K562 (cell line): ENCODE measurements at regions not wholly inside any gene's neighbourhood (a gene's known extent, or its start where the extent isn't known, plus 50 kb on each side); places are given as distances from the start of the nearest gene placed in this dataset.
A peak's percentile ranks its signal among the peaks of the same experiment; 100 is the strongest.

Experiments
- ARID1B ChIP-seq: fragments of 450-650 bp; IDR thresholded peaks from 2 replicates; pipeline ENCODE4 v1.6.1; 2016; ENCODE audit warnings: antibody characterized with exemption, mild to moderate bottlenecking, inconsistent platforms
- BDP1 ChIP-seq: IDR thresholded peaks from 3 replicates; pipeline ENCODE4 v1.6.1; 2011; ENCODE audit not compliant: insufficient read length, insufficient read depth
- CREB3L1 ChIP-seq: fragments of 450-650 bp; IDR thresholded peaks from 2 replicates; pipeline ENCODE4 v1.6.1; 2014; ENCODE audit warnings: low read depth, mild to moderate bottlenecking, moderate library complexity, borderline replicate concordance
- CTCF ChIP-seq, 3 experiments: IDR thresholded peaks in 2 of 3; conservative IDR thresholded peaks in 1 of 3; 2 replicates each; pipeline ENCODE4 v1.5.1; 2011 to 2012; ENCODE audit warnings: low read length in 3 of 3, mild to moderate bottlenecking in 3 of 3, control low read depth in 2 of 3, improper control_type of control experiment in 1 of 3, inconsistent platforms in 1 of 3, low read depth in 1 of 3, mixed read lengths in 1 of 3, moderate library complexity in 1 of 3; ENCODE audit not compliant: insufficient read depth in 2 of 3
- E2F4 ChIP-seq: sonication (generic); formaldehyde crosslinking; IDR thresholded peaks from 2 replicates; pipeline ENCODE4 v1.8.0; 2022; ENCODE audit warnings: mild to moderate bottlenecking, low read depth, missing genetic modification reagents
- EGR1 ChIP-seq: fragments of 450-650 bp; conservative IDR thresholded peaks from 2 replicates; pipeline ENCODE4 v1.6.1; 2017; ENCODE audit warnings: mild to moderate bottlenecking
- EP400 ChIP-seq: fragments of 450-650 bp; IDR thresholded peaks from 2 replicates; pipeline ENCODE4 v1.6.1; 2017; ENCODE audit warnings: antibody characterized with exemption, mild to moderate bottlenecking, moderate library complexity
- HNRNPUL1 ChIP-seq: fragments of 200-400 bp; formaldehyde crosslinking; IDR thresholded peaks from 2 replicates; pipeline ENCODE4 v1.6.1; 2017; ENCODE audit warnings: low read length
- LEF1 ChIP-seq: fragments of 450-650 bp; IDR thresholded peaks from 2 replicates; pipeline ENCODE4 v1.6.1; 2016; ENCODE audit warnings: mild to moderate bottlenecking
- MAFK ChIP-seq: IDR thresholded peaks from 2 replicates; pipeline ENCODE4 v1.6.1; 2011; ENCODE audit warnings: low read length, improper control_type of control experiment
- MECOM ChIP-seq: fragments of 250-450 bp; sonication (Bioruptor Pico); IDR thresholded peaks from 2 replicates; pipeline ENCODE4 v1.8.0; 2022; ENCODE audit warnings: inconsistent platforms
- POLR3G ChIP-seq: IDR thresholded peaks from 2 replicates; pipeline ENCODE4 v1.6.1; 2011; ENCODE audit not compliant: insufficient read length, insufficient replicate concordance; ENCODE audit errors: extremely low read depth
- RAD21 ChIP-seq, 2 experiments: fragments of 250-450 bp in 1 of 2; fragments of 450-650 bp in 1 of 2; sonication (Bioruptor Pico) in 1 of 2; formaldehyde crosslinking in 1 of 2; IDR thresholded peaks in 1 of 2; conservative IDR thresholded peaks in 1 of 2; 2 replicates each; pipeline versions ENCODE4 v1.4.0 to v1.8.0; 2020 to 2022; ENCODE audit warnings: mild to moderate bottlenecking in 2 of 2, moderate library complexity in 1 of 2
- RCOR1 ChIP-seq, 2 experiments: IDR thresholded peaks; 2 replicates each; pipeline ENCODE4 v1.6.1; 2012; ENCODE audit warnings: low read depth in 2 of 2, low read length in 2 of 2, borderline replicate concordance in 1 of 2, improper control_type of control experiment in 1 of 2
- SREBF1 ChIP-seq: fragments of 150-350 bp; IDR thresholded peaks from 2 replicates; pipeline ENCODE4 v1.6.1; 2014; ENCODE audit warnings: antibody characterized with exemption, low read depth, low read length, borderline replicate concordance
- ZBTB7A ChIP-seq: IDR thresholded peaks from 2 replicates; pipeline ENCODE4 v1.6.1; 2011; ENCODE audit warnings: low read depth, mild to moderate bottlenecking, low read length, moderate library complexity, borderline replicate concordance; ENCODE audit not compliant: control insufficient read depth
- ZNF282 ChIP-seq: sonication (generic); formaldehyde crosslinking; IDR thresholded peaks from 2 replicates; pipeline ENCODE4 v1.8.1; 2023; ENCODE audit warnings: missing genetic modification reagents

- no peak for TF ChIP-seq CREB3L1
- no peak for TF ChIP-seq RCOR1 (IDR thresholded peaks at IDR 0.05; ENCODE audit: borderline replicate concordance in 1 of 2, low read depth in 2 of 2, low read length in 2 of 2)
- TF ChIP-seq LEF1 = no peak
- TF ChIP-seq MECOM = no peak
- no peak for TF ChIP-seq POLR3G
- TF ChIP-seq MAFK = no peak
- no peak for TF ChIP-seq SREBF1
- peak in 2 of 3 experiments; percentile 30 to 36; a peak in 2 of 6 replicates for TF ChIP-seq CTCF (IDR thresholded peaks at IDR 0.05 in 2 of 3, conservative IDR thresholded peaks at IDR 0.05 in 1 of 3; ENCODE audit: insufficient read depth in 2 of 3, low read depth in 1 of 3, low read length in 3 of 3)
- TF ChIP-seq EGR1 = no peak
- TF ChIP-seq BDP1 = no peak
- TF ChIP-seq E2F4 (CRISPR knock-in tag) = no peak
- peak; percentile 39 to 51; a peak in 3 of 4 replicates for TF ChIP-seq RAD21 (CRISPR knock-in tag; conservative IDR thresholded peaks at IDR 0.05 in 1 of 2, IDR thresholded peaks at IDR 0.05 in 1 of 2)
- TF ChIP-seq HNRNPUL1 = no peak
- TF ChIP-seq ARID1B = no peak
- no peak for TF ChIP-seq ZBTB7A
- no peak for TF ChIP-seq ZNF282 (CRISPR knock-in tag)
- no peak for TF ChIP-seq EP400
These were observed 80.6 kb downstream of the PBDC1 start (continued) for GRCh38 chrX:76253432-76253831.
